Limb (tissue), 2 donors: ENCODE measurements at regions not wholly inside any gene's neighbourhood (a gene's known extent, or its start where the extent isn't known, plus 50 kb on each side); places are given as distances from the start of the nearest gene placed in this dataset.

Experiments used
- DNase-seq, 2 donors: peaks; one replicate each; pipeline ENCODE4 v3.0.0-alpha.2; 2016; ENCODE audit errors: extremely low spot score in 2 of 2

DNA sequence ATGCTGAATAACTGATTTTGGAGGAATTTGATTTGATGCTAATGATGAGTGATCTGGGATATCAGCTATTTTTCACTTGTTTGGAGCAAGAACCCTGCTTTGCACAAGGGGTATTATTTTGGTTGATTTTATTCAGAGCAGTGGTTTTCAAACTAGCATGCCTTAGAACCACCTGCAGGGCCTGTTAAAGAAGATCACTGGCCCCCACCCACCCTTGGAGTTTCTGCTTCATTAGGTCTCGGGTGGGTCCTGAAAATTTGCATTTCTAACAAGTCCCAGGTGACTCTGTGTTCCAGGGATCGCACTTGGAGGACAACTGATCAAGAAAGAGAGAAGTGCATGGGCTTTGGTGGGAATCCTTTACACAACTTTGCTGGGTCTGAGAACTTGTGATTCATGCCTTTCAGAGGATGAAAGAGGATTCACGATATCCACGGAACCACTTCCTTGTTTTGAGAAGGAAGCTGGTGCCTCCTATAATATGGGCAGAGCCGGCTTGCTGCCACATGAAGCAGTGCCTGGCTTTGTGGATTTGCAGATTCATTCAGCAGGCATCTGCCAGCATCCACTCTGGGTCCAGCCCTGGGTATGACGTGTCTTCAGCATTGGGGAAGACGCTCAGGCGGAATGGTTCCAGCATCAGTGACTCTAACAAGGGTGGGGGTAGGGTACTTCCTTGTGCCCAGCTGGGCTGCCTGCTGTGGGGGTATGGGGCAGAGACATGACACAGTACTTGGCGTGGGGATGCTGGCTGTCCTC, 106.6 kb upstream of the PITX1 start:
- DNase-seq: no peak

DNA sequence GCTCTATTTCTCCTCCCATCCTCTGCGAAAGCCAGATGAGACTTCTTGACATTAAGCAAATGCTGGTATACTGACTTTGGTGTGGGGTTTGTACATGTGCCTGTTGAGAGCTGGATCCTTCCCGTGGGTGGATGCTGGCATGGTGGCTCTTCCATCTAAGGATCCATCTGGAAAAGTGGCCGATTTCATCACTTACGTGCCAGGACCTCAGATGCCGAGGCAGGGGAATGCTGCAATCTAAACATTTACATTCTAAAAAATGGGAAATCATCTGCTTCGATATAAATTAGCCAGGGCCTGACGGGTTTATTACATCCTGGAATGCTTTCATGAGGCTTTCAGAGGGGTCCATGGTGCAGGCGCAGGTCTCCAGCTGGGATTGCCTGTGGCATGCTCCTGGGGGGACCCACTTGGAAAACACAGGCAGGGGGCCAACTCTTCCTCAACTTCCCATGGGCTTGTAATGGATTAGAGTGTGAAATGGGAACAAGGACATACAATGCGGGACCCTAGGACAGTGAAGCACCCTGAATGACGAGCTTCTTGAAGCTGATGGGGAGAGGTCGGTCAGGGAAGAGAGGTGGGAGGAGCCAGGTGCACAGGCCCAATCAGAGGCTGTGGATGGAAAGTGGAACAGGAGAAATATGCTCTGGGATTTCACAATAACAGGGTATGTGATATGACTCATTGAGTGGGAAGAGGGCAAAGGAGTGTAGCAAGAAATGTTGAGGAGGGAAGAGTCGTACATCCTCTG, 105.5 kb upstream of the PITX1 start:
- peak in 1 of 2 donors; percentile 36 for DNase-seq

DNA sequence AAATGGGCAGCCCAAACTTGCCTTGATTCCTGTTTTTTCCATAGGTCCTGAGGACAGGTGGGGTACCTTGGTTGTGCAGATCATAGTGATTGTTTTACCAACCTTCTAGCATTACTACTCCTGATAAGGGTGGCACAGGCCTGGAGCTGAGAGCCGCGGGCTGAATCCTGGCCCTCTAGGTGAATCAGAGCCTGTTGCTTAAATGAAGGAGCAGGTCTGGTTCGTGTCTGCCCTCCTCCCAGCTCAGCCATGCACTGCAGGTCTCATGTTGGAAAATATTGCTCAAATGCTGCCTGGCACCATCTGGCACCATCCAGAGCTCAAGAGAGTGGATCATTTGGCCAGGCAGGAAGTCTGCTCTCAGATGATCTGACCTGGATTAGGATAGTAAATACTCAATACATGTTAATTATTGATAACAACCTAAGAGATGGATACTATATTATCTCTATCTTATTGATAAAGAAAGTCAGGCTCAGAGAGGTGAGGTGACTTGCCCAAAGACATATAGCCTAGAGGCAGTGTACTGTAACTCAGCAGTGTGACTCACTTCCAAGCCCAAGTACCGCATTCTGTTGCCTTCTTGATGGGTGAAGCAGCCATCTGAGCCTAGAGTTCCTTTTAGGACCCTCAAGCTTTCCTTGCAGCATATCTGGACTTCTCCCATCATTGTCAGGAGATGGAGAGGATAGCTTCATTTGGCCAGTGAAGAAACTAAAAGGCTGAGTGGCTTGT, 104.3 kb upstream of the PITX1 start:
- DNase-seq: peak in 1 of 2 donors; percentile 6

DNA sequence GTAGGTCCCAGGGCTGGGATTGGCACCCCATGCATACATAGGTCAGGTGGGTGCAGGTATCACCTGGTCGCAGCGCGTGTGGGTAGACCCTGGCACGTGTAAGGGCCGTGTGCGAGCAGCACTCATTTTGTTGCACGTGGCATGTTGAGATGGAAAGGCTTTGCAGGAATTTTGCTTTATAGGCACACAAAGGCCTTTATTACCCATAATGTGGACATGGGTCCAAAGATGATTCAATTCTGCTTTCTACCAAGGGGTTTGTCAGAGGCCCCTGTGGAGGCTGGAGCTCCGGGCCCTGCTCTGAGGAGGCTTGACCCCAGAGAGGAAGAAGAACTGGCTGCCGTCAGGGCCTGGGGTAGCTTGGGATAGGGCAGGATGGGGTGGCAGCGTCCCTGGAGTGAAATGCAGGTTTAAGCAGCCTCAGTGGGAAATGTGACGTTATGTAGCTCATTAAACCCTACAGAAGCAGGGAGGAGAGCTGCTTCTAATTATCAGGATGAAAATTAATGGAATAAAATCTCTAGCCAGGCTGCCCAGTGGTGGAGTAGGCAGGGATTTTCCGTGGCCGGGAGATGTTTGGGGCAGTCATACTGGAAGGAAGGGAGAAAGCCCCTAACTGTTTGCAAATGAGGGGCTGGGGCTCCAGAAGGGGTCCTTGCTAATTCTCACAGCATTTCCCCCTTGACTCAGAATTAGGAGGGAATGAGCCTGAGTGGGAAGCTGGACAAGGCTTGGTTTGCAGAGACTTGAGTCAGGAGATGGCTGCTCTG, 103.3 kb upstream of the PITX1 start:
- peak in 1 of 2 donors; percentile 19 for DNase-seq

DNA sequence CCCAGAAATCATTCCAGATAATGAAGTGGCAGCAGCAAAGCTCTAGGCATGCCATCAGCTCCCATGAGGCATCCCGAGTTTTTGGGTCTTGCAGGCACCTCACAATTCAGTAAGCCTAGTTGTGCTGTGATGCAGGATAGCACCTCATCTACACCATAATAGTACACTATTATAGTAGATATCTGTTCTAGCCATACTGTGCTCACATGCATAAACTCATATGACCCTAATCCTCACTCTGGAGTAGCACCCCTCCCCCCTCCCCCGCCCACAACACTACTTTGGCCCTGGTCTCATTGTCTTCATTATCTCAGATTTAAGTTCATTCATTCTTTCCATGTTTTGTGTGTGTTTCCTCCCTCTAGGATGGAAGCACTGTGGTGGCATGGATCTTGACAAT, 102.5 kb upstream of the PITX1 start:
- DNase-seq: no peak

DNA sequence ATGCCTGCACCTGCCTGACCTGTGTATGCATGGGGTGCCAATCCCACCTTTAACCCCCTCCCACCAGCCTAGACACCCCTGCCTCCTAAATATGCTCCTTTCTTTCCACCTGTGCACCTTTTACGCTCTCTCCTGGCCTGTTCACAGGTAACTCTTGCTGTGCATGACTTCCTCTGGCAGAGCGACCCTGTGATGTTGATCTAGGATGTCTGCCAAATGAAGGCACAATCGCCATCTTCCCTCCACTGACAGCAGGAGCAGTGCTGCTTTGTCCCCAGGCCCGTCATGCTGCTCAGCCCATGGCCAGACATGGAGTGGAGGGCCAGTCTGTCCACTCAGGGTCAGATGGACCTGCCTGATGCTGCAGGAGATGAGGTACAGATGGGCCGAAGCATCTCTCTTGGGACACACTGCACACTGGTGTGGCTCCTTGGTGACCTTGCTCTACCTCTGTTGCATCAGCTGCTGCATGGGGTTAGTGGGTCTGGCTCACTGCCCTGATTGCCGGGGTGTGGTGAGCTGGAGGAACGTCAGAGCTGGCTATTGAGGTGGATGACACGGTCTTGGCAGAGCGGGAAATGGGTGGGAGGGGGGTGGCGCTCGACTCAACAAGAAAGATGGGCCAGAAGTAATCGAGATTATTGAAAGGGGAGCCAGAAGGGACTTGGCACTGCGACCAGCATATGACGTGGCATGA, 101.7 kb upstream of the PITX1 start:
- DNase-seq: peak in 1 of 2 donors; percentile 45

DNA sequence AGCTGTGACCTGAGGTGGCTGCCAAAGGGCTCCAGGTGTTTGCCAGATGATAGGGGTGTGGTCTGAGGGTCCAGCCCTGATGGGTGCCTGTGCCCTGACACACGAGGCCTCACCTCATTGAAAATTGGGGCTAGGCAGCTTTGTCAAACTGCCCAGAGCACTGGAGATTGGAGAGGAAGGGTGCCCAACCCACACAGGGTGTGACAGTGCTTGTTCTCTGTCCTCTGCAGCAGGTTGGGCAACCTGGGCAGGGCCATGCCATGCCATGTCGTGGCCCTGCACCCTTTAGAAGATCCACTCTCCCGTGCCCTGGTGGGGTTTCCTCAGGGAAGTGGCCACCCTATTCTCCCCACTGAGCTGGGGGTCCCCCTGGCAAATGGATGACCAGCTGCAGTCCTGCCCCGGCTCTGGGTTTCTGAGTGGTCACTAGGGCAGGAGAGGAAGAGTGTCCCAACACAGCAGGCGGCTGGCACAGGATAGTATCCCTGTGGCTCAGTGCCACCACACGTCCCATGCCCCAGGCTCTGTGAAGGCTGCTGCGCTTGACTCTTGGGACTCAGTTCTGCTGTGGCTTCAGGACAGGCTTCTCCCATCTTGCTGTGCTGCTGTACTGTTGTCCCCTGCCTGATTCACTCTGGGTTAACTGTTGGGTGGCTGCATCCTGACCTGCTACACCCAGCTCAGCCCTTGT, 100.8 kb upstream of the PITX1 start:
- peak in 1 of 2 donors; percentile 11 for DNase-seq

DNA sequence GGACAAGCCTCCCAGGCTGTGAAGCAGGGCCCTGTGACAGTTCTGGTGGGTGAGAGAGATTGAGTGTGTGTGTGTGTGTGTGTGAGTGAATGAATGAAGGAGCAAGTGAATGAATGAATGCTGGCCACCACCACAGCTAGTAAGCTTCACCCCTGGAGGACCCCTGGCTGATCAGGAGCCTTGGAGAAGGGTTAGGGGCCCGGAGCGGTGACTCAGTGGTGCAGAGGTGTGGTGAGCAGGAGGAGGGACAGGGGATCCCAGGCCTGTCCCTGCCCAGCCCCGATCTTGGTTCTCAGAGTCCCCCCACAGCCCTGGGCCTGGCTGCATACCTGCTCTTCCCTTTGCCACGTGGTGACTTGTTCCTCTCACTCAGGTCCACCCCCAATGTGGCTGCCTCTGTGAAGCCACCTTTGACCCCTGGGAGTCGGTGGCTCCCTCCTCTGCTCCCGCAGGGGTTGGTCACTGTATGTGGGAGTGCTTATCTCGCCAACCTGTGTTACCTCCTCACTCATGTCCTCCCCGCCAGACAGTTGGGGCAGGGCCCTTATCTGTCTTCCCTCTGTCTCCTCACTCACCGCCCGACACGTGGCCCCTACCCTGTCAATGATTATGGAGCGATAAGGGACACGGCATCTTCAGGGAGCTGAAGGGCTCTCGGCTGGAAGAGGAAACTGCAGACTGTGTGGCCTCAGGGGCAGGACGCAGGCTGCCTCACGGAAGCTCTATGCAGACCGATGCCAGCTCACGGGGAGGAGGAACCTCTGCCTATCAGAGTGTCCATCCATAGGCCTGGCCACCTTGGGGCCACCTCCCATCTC, 99.9 kb upstream of the PITX1 start:
- no peak for DNase-seq

DNA sequence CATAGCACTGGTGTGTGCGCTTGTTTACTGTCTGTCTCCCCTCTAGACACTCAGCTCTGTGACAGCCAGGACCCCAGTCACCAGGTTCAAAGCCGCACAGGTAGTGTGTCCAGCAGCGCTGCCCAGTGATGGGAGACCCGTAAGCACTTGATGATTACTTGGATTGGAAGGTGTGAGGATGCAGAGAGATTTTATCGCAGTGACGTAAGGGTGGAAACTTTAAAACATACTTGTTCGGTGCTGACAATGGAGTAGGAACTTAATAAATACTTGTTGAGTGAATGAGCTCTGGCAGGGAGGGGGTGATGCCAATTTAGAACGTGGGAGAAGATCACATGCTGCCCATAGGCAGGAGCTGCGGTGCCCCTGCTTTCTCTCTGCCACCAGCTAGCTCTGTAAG, 99.2 kb upstream of the PITX1 start:
- no peak for DNase-seq

DNA sequence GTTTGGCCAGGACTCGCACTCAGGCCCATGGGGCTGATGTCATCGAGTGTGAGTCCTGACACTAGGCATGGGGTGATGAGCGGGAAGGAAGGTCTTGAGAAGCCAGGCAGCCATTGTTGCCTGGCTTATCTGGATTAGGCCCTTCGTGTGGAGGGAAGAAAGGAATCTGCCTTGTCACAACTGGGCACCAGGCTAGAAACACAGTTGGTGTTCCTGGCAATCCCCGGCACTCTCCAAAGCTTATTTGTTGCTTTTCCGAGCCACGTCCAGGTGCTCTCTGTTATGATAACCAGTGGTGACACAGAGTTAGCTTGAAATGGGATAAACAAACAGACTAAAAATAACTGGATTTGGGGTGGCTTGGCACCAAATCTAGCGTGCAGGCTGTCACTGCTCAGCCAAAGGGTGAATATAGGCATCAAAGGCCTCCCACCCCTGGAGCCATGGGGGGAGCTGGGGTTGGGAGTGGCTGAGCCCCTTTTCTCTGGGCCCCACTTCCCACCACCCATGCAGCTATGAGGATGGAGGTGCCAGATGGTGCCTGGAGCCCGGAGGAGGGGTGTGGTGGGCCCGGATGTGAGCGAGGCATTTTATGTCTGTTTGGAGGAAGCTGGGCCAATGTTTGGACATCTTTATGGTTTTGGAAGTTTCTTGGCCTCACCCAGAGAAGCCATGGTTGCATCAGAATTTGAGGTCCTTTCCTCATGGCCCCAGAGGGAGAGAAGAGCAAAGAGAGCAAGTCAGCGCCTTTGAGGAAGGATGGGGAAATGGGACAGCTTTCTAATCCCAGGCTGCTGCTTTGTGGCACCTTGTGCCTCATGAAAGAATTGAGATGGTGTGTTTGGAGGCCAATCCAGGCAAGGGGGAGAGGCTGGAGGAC, 98.0 kb upstream of the PITX1 start:
- no peak for DNase-seq

- no peak for DNase-seq
Measured at GRCh38 chr5:135130261-135131215, 96.5 kb upstream of the PITX1 start.

GRCh38 chr5:135129307-135129706, 95.3 kb upstream of the PITX1 start:
- DNase-seq: no peak

DNA sequence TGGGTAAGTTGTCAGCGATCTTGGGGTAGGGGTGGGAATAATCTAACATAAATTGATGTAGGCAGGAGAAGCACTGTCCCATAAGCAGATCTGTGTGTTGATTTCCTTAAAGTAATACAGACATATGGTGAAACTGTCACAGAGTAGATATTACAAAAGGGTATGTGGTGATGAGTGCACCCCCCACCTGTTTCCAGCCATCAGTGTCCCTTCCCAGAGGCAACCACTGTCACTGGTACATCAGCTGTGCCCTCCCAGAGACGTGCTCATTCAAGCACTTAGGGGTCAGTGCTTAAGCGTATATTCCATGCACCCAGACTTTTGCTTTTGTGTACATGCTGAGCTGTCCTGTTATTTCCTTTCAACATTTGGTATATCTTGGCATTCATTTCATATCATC, 94.3 kb upstream of the PITX1 start:
- no peak for DNase-seq

DNA sequence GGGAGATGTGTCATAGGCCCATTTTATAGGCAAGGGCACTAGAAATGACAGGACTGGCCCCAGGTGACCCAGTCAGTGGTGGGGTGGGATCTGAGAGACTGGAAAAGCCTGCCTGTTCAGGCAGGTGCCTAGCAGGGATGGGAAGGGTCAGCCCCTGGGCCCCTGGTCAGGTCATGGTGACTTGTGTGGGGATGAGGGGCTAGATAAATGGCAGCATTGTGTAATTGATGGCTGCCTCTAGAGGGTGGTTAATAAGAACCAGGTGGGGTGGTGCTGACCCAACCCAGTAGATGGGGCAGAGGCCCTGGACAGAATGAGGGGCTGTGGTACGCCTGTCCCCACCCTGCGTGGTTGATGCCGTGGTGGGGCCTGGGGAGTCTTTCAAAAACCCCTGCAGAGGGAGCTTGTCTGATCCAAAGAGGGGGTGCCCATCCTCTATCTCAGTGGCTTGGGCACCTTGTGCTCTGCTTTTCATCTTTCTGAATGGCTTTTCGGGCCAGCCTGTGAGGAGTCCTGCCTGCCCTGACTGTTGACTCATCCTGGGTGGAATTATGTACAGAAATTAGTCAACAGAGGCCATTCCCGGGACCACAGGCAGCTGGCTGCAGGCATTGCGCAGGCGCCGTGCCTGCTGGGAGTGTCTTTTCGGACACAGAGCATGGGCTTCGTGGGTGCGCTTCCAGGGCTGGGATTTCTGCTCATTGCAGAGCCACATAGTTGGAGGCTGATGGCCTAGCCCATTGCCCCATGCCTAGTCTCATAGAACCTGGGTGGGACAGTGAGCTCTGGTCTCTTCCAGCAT, 93.6 kb upstream of the PITX1 start:
- no peak for DNase-seq

DNA sequence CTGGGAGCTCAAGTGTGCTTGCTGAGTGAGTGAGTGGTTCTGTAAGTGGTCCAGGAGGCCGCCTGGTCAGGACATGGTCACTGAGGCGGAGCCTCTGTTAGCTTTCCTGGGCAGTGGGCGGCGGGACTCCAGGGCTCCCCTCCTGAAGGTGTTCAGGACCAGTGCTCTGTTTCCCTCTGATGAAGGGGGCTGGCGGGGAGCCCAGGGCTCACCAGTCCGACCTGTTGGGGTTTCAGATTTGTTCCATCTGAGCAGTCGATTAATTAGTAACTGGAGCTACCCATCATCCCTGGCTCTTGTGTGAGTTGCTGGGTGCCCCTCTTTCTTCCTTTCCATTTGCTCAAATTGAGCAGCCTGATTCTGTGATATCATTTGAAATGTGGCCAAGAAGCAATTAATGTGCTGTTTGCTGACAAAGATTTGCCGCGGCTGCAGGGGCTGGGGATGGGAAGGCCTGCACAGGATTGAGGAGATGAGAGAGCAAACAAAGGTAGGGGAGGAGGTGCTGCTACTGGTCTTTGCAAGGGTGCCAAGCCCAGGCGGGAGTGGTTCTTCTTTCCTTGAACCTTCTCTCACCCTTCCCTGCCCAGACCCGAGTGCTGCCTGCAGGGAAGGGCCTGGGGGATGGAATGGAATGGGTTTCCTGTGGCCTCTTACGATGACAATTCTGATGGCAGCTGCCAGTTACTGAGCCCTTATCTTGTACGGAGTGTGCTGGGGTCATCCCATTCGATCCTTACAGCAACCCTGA, 92.8 kb upstream of the PITX1 start:
- DNase-seq: no peak

DNA sequence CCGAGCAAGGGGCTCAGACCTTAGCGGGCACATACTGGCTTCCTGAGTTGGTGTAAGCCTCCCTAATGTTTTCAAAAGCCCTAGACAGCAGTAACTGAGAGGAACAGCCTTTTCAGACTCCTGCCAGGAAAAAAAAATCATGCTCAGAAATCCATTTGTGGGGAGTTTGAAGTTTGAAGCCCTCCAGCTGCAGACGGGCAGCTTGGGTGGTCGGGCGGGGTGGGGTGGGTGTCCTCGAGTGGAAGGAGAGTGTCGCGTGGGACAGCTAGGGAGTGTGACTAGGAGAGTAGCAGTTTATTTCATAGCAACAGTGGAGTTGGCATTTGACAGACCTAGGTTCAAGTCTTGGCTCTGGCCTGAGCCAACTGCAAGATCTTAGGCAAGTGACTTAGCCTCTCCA, 90.7 kb upstream of the PITX1 start:
- DNase-seq: no peak
